GM18519 (cell line): ENCODE measurements at regions not wholly inside any gene's neighbourhood (a gene's known extent, or its start where the extent isn't known, plus 50 kb on each side); places are given as distances from the start of the nearest gene placed in this dataset.

Experiments used
- ATAC-seq: cut with Tn5 transposase; IDR thresholded peaks from one replicate; pipeline ENCODE4 v1.9.1; 2021; ENCODE audit warnings: mild to moderate bottlenecking, moderate library complexity; ENCODE audit not compliant: unreplicated experiment, low FRiP score

GRCh38 chr20:40497899-40498691, 190.9 kb downstream of the MAFB start:
- ATAC-seq, result no peak

GRCh38 chr20:40495956-40496355, 193.1 kb downstream of the MAFB start:
- ATAC-seq, result no peak

GRCh38 chr20:40494248-40494647, 194.8 kb downstream of the MAFB start:
- ATAC-seq, result no peak

- no peak for ATAC-seq
Measured at GRCh38 chr20:40493549-40493948, 195.5 kb downstream of the MAFB start.

DNA sequence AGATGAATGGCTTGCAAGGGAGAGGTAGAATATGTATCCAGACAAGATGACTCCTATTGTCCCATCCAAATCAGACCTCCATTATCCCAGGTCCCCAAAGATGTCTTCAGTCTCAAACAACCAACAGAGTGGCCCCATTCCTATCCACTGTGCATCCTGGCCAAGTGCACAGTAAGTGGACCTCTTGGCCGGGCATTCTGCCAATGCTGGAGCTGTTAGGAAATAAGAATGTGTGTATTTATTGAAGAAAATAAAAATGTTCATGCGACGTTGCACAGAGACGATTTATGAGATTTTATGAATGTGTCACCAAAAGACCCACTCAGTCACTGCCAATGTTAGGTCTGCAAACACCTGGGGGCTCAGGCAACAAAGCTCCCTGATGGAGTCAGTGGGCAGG, 196.0 kb downstream of the MAFB start:
- ATAC-seq, result no peak

DNA sequence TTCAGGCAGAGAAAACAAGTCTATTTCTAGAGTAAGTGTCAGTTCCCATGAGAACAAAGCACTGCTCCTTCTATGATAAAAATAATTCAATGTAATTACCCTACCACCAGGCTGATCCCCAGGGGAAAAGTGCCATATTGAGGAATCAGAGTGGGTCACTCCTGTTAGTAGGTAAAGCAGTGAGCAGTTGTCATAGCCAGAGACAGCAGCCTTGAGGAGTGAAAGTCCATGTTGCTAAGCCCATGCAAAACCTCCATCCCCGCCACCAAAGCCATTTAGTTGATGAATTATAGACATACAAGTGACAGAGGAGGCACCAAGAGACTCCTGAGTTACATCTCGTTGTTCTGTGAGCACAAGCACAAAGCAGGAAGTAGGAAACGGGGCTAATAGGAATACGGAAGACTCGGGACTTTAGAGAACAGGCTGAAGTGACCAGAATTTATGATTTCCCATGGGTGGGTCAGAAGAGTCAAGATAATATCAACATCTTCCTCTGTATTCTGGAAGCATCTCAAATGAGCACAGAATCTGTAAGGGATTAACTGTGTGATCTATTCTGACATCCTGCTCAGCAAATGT, 197.9 kb downstream of the MAFB start:
- no peak for ATAC-seq

- ATAC-seq, result no peak
Measured at GRCh38 chr20:40489886-40490285, 199.2 kb downstream of the MAFB start.

DNA sequence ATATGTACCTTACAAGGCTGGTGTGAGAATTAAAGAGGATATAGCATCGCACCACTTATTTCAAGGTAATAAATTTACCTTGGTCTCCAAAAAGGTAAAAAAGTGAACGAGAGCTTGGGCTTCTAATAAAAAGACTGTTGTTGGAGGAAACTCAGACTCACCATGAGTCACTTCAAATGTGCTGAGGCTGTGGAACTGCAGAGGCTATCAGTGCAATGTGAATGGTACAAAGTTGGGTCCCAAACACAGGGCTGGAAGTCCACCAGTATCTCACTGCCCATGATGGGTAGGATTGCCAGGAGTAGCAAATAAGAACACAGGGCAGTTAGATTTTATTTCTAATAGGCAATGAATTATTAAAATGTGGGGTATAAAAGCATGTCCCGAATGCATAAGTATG, 200.6 kb downstream of the MAFB start:
- ATAC-seq, result no peak

DNA sequence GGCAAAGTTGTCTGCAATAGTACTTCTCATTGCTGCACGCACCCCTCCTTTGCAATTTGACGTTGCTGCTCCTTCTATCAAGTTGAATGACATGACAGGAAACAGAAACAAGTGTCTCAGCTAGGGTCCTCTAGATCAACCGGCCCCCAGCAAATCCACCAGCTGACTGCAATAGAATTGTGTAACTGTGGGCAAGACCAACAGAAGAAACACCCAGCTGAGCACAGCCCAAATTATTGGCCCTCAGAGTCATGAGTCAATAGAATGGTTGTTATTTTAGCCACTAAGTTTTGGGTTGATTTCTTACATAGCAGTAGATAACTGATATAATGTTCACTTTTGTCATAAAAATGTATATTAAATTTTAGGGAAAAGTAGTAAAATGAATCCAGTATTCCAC, 202.7 kb downstream of the MAFB start:
- ATAC-seq, result no peak

GRCh38 chr20:40481743-40482458, 207.1 kb downstream of the MAFB start:
- ATAC-seq, result no peak

- ATAC-seq, result no peak
Measured at GRCh38 chr20:40481337-40481736, 207.7 kb downstream of the MAFB start.

GRCh38 chr20:40477805-40478204, 211.2 kb downstream of the MAFB start:
- ATAC-seq, result no peak

- ATAC-seq, result no peak
Measured at GRCh38 chr20:40476461-40476860, 212.6 kb downstream of the MAFB start.

- ATAC-seq, result no peak
Measured at GRCh38 chr20:40472905-40473304, 216.1 kb downstream of the MAFB start.

GRCh38 chr20:40471261-40471629, 217.8 kb downstream of the MAFB start:
- ATAC-seq, result no peak

GRCh38 chr20:40470445-40471260, 218.4 kb downstream of the MAFB start:
- no peak for ATAC-seq

DNA sequence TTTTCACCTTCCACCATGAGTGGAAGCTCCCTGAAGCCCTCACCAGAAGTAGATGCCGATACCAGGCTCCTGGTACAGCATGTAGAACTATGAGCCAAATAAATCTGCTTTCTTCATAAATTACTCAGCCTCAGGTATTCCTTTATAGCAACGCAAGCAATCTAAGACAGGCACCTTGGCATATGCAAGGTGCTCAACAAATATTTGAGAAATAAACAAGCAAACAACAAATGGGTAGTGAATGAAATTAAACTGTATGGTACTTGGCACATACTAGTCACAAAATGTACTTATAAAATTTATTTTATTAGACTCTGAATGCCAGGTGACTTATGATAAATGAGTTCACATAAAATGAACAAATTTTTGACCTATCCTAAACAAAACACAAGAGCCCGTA, 220.3 kb downstream of the MAFB start:
- ATAC-seq, result no peak

DNA sequence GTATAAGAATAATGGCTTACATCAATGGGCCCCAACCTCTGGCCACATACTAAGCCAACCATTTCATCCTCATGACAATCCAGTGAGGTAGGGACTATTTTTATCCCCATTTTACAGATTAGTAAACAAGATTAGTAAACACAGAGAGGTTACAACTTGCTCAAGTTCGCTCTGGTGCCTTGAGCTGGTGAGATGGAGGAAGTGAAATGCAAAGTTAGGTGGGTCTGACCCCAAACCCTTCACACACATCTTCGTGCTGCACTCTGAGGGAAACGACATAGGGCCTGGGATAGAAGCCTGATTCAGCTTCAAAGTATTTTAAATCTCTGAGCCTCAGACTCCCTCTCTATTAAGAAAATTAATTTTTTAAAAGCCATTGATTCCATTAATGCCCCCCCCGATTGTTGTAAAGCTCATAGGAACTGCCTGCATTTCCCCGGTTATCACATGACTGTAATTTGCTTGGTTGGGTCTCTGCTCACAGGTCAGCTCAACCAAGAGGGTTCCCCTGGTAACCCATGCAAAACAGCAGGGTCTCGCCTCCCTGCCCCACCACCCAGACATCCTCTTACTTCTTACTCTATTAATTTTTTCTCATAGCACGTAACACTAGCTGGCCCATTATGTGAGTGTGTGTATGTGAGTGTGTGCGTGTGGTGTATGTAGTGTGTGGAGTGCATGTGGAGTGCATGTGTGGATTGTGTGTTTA, 221.2 kb downstream of the MAFB start:
- no peak for ATAC-seq

- ATAC-seq, result no peak
Measured at GRCh38 chr20:40467067-40467466, 222.0 kb downstream of the MAFB start.

- no peak for ATAC-seq
Measured at GRCh38 chr20:40464731-40465208, 224.3 kb downstream of the MAFB start.
